ENCODE measurements at regions not wholly inside any gene's neighbourhood (a gene's known extent, or its start where the extent isn't known, plus 50 kb on each side); places are given as distances from the start of the nearest gene placed in this dataset.

DNA sequence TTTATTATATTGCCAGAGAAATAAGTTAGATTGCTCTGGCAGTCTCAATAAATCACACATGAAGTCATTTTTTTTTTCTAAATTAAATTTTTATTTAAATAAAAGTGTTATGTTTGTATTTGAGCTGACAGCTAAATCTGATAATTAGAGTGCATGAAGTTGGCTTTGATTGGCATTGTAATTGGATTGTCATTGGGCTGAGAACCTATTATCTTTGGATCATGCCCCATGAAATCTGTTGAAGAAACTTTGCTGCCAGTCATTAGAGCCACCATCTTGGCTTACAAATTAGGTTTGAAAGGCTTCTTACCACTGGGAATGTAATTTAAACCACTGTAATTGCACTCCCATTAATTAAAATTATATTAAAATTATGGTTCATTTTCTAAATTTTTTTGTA, 507.9 kb upstream of the FANCL start:
- TF ChIP-seq POLR2A (IDR thresholded peaks at IDR 0.05; ENCODE audit: low read length): no peak
- no peak for TF ChIP-seq GATA1 (IDR thresholded peaks at IDR 0.05; ENCODE audit: low read depth, low read length)
